OCI-LY1 (cell line): ENCODE measurements at regions not wholly inside any gene's neighbourhood (a gene's known extent, or its start where the extent isn't known, plus 50 kb on each side); places are given as distances from the start of the nearest gene placed in this dataset.

Source experiments
- EZH2 ChIP-seq: fragments of 200-600 bp; sonication (generic), shearing (Covaris generic); IDR thresholded peaks from 2 replicates; pipeline ENCODE4 v1.8.0; 2017; ENCODE audit warnings: borderline replicate concordance, mixed run types, mild to moderate bottlenecking, antibody characterized with exemption, low read length, moderate library complexity, mixed read lengths
- TF ChIP-seq, protein P1 (sequence below): fragments of 200-600 bp; sonication (generic), shearing (Covaris generic); IDR thresholded peaks from 2 replicates; pipeline ENCODE4 v1.5.1; 2017; ENCODE audit warnings: mild to moderate bottlenecking, antibody characterized with exemption, low read length, moderate library complexity, mixed read lengths

DNA sequence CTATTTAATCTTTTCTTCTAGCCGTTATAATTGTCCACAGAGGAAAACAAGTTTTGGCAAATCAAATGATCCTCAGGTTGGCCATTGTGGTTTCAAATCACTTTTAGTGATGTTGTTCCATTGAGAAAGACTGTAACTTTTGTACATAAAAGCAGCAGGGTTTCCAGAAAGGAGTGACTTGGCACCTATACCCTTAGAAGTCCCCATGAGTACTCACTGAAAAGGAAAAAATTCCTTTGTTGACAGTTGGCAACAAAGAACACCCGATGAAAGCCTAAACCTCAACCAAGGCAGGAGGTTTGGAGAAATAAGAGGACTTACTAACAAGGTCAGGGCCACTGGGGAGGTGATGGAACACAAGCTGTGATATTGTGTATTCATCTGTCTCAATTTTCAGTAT, 474.4 kb downstream of the RAPGEF2 start:
- TF ChIP-seq, protein P1, sequence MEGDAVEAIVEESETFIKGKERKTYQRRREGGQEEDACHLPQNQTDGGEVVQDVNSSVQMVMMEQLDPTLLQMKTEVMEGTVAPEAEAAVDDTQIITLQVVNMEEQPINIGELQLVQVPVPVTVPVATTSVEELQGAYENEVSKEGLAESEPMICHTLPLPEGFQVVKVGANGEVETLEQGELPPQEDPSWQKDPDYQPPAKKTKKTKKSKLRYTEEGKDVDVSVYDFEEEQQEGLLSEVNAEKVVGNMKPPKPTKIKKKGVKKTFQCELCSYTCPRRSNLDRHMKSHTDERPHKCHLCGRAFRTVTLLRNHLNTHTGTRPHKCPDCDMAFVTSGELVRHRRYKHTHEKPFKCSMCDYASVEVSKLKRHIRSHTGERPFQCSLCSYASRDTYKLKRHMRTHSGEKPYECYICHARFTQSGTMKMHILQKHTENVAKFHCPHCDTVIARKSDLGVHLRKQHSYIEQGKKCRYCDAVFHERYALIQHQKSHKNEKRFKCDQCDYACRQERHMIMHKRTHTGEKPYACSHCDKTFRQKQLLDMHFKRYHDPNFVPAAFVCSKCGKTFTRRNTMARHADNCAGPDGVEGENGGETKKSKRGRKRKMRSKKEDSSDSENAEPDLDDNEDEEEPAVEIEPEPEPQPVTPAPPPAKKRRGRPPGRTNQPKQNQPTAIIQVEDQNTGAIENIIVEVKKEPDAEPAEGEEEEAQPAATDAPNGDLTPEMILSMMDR, result no peak
- TF ChIP-seq EZH2, result no peak
